ENCODE measurements at regions not wholly inside any gene's neighbourhood (a gene's known extent, or its start where the extent isn't known, plus 50 kb on each side); places are given as distances from the start of the nearest gene placed in this dataset.

DNA sequence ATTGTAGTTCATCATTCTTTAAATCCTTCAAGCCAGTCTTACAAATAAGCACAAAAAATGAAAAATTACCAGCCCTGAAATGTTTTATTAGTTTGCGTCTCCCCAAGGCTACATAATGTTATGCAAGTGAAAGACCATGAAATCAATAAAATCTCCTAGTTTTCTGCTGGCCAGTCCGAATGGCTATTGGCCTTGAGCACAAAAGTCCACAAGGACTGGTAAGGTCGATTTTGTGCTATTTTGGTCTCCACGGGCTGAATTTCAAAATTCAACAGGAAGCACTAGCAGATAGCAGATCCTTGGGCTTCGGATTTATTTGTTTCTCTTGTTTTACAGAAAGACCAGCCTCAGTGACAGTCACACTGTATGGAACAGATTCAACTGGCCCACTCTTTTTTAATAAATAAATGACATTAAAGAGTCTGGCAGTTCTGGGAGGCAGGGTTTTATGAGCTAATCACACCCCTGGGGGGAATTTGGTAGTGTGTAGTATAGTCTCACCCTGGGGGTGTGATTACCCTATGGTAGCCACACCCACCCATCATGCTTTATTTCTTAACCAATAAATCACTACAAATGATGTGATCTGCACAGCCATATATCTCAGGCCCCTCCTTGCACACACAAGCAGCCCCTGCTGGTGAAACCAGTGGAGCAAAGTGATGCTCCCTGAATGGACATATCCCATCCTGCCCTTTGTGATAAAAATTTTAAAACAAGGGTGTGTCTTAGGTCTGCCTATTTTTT is 51.1 kb upstream of the TMEM33 start:
- peak; percentile 54 for DNase-seq (ENCODE audit: low spot score)

DNA sequence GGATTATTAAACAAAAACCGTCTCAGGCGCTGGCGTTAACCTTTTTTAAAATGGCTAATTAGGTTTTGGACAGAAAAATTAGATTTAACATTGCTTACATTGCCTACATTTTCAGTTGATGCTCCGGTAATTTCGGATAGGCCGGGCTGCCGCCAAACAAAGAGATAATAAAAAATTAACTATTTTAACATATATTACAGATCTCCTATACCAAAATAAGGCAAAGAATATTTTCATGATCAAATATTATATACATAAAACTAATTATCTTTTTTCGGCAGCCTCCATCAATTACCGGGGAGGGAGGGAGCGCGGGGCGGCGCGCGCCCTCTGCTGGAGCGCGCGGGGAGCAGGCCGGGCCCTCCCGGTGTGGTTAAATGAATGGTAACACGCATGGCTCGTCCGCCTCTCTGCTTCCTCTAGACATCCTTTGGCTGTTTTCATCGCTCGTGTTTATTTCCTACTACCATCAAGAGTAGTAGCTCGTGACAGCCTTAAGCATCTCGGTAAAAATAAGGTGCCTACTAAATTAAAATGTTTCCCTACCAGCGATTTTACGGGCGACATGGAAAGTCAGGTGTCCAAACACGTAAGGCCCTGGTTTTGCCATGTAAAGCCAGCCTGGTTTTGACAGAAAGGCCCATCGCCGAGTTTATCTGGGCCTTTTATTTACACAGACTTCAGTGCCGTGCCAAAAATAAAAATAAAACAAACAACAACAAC is 52.4 kb upstream of the TMEM33 start:
- peak; percentile 93 for DNase-seq (ENCODE audit: low spot score)

DNA sequence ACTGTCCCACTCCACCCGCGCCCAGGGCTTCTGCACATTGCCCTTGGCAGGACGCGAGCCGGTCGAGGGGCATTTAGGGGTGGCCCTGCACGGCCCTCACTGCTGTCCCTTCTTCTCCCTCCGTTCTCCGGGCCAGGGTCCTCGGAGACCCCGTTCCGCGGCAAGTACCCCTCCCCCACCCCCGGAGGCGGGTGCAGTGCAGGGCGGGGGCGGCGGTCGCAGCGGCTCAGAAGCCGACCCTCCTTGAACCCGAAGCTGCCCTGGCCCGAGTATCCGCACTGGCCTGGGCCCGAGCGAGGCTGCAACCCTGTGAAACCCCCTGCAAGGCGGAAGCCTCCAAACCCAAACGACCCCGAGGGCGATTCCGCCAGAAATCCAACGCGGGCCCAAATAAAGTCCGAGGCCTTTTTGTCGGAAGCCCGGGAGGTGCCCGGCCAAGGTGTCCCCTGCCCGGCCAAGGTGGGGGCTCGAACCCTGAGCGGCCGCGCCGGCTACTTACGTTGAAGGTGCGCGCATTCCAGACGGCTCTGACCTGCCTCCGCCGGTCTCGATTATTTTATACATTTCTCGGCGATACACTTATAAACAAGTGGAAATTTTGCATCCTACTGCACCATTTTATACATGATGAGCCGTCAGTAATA is 53.1 kb upstream of the TMEM33 start:
- DNase-seq (ENCODE audit: low spot score), result peak; percentile 54

DNA sequence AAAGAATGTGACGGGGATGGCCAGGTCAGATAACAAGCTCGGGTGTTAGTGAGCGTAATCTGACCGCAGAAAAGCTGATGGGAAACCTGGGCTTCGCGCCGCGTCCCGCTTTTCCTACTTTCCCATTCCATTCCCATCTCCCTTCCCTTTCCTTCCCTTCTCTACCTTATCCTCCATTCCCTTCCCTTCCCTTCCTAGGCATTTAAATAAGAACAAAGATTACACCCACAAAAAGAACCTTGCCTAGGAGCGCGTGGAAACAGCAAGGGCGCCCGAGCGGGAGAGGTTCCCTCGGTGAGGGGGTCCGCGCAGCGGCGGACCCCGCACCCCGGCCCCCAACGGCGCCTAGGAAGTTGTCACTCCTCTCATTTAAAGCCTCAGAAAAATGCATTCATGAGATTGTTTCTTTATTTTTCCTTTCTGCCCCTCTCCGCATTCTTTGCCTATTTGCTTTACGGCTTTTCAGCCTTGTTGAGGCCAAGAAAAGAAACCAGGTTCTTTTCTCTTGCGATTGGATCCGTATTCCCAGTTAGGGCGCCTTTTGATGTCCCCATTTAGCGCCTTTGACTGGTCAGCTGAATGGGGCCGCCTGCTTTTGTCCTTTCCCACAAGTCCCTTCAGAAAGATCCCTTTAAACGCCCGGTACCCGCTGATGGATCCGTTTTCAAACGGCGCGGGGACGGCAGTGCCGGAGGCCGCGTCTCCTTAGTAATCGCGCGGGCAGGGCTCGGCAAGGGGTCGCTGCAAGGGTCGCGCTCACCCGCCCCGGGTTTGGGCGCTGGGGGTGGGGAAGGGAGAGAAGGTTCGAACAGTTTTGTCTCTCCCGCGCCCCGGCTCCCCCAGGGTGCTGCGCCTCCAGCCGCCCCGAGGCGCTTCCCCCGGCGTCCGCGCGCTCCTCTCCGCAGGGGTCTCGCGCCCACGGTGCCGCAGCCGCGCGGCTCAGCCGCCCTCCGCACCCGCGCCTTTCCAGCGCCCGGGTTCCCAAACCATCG is 54.1 kb upstream of the TMEM33 start:
- DNase-seq (ENCODE audit: low spot score), result peak; percentile 66

DNA sequence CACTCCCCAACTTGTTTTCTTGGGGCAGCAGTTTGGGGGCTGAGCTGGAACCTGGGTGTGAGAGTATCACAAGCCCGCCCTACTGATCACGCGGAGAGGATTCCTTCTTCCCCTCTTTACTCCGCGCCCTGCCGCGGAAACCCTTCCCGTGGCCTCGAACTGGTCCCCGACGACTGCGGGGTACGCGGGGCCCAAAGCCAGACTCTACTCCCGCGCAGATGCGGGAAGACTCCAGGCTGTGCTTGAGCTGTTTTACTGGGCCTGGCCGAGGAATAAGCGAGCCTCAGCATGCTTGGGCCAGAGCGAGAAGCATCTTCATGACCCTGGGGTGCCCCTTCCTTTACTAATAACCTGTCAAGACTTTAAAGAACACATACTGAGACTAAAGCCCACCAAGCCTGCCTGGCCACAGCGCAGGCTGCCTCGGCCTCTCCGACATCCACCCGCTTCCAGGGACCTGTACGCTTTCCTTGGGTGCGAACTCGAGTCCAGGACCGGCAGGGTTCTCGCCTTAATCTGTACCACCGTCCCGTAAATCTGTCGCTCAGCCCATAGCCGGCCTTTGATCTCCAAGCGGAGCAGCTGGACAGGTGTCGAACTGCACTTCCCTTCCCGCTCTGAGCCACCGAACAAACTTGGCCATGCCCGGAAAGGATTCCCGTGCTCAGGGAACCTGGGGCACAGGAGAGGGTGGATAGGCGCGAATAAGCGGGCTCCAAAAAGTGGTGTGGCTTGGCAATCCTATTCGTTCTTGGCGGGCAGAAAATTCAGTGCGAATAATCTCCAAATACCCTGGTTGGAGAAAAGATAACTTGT is 55.0 kb upstream of the TMEM33 start:
- peak; percentile 29 for DNase-seq (ENCODE audit: low spot score)

GRCh38 chr4:41879552-41879951 is 55.7 kb upstream of the TMEM33 start:
- DNase-seq (ENCODE audit: low spot score), result no peak

- peak; percentile 34 for DNase-seq (ENCODE audit: low spot score)
Measured at GRCh38 chr4:41878991-41879491, 56.2 kb upstream of the TMEM33 start.

- peak; percentile 33 for DNase-seq (ENCODE audit: low spot score)
Measured at GRCh38 chr4:41878170-41878969, 56.9 kb upstream of the TMEM33 start.

GRCh38 chr4:41877020-41877796 is 58.0 kb upstream of the TMEM33 start:
- no peak for DNase-seq (ENCODE audit: low spot score)

GRCh38 chr4:41874873-41875272 is 60.4 kb upstream of the TMEM33 start:
- no peak for DNase-seq (ENCODE audit: low spot score)

DNA sequence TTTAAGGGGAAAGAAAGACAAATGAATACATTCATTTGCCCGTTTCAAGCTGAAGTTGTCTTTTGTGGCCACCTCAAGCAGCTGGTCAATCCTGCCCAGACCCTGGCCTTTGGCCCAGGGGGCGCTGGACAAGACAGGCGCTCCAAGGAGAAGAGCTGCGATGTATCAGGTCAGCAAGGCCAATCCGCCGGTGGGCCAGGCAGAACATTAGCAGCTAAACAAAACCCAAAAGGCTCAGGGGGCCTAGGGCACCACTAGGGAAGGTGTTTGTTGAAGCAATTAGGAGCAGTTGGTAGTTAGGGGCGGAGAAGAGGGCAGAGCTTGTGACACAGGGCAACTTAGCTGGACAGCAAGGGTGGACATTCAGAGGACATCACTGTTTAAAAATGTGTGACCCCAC is 60.8 kb upstream of the TMEM33 start:
- DNase-seq (ENCODE audit: low spot score), result no peak

DNA sequence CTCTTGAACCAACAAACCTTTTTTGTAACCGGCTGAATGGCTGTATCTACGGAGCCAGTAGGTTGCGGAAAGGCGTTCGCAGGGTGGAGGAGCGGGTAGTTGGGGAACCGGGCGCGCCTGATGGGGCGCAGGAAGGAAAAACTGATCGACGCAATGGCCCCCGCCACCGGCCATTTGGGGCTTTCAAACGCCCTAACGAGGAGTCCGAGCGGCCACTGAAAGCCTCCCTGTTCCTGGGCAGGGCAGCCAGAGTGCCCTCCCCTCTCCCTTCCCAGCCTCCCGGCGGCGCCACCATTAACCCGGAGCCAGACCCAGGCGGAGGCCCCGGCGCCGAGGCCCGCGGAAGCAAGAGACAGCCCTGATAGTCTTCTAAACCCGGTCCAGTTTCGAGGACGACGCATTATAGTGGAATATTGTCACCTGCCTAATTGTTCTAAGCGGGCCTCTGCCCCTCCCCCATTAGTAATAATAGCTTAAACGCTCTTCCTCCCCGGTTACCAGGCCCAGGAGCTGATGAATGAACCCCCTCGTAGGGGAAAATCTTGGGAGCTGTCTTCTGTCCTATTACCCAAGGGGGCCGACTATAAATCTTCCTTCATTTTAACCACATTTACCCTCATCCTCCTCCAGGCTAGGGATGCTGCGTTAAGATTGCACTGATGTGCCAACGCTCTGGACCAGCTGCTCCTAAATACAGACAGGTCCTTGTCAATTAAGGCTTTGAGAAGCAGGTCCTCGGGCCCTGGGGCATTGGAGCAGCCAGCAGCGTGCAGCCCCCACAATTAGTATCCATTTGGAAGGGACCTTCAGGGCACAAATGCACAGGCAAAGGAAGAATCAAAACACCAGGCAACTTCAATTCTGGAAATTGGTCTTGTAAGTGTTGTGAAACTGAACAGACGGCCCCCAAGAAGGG is 61.6 kb upstream of the TMEM33 start:
- no peak for DNase-seq (ENCODE audit: low spot score)

GRCh38 chr4:41870035-41870434 is 65.2 kb upstream of the TMEM33 start:
- no peak for DNase-seq (ENCODE audit: low spot score)

DNA sequence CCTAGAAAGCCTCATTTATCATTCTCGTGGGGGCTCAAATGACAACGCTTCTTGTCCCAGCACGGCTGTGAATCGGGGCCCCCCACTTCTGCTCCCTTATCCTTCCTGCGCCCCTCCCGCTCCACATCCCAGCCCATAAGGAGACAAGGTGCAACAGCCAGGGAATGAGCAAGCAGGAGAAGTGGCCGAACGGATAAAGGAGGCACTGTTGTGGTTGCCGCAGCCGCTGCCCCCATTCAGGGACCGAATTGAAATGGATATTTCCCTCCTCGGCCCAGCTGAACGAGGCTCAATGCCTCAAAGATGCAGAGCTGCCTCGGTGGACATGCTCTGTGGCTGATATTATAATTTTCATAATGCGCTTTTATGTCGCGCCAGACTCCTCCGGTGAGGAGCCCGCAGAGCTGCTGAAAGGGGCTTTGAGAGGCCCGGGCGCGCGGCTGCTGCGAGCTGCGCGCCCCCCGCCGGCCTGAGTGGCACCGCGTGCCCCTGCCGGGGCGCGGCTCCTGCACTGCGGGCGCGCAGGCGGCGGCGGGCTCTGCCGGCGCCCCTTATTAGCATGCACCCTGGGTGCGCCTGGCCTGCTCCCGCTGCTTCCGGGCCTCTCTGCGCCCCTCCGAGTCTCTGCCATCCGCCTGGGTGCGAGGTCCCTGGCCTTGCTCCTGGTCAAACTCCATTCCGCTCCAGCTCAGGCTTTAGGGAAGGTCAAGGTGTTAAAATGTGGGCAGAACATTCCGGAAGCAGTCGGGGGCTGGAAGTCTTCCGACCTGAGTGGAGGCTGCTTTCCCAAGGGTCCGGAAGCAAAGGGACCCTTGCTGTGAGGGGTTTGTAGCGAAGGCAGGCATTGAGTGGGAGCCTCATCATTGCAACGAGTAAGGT is 68.2 kb upstream of the TMEM33 start:
- peak; percentile 23 for DNase-seq (ENCODE audit: low spot score)

DNA sequence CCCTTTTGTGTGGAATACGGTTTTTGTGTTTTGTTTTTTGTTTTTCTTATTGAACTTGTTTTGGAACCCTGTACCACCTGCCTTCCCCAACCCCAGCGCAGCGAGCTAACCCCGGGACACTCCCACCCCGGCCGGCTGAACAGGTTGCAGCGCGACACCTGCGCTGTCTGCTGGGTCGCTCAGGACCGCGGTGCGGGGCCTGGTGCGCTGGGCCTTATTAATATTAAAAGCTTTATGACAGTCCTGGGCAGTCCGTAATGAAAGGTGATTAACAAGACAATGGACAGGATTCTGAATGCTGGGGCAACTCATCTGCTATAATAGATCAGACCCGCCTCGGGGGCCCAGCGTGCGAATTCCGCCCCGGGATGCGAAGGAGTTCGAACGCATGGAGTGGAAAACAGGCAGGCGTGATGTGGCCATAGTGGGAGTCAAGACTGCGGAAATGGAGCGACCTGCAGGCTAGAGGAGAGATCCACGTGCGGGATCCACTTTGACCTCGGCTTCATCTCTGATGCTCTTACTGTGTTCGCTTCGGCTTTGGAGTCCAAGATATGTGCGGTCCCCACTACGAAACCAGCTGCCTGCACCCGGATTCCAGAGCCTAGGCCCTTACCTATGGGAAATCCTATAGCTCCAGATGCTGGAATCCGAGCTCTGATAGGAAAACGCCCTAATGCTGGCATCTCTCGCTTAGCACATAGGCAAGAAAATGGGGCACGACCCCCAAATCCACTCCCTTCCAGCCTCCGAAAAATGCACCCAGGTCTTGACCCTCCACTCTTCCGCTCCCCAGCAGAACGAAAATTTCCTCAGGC is 69.0 kb upstream of the TMEM33 start:
- no peak for DNase-seq (ENCODE audit: low spot score)

GRCh38 chr4:41865306-41865980 is 69.8 kb upstream of the TMEM33 start:
- no peak for DNase-seq (ENCODE audit: low spot score)

Measured in D341Med (cell line).